Esophagus muscularis mucosa (tissue), 4 donors: ENCODE measurements at regions not wholly inside any gene's neighbourhood (a gene's known extent, or its start where the extent isn't known, plus 50 kb on each side); places are given as distances from the start of the nearest gene placed in this dataset.

Experiments used
- DNase-seq: peaks from one replicate; pipeline ENCODE4 v3.0.0-alpha.2; 2017; ENCODE audit errors: extremely low spot score
- H3K27ac ChIP-seq, 4 donors: fragments of 200-600 bp; sonication (generic); replicated peaks in 1 of 4; 1 replicate in 3 of 4; 2 replicates in 1 of 4; pipeline ENCODE4 v1.5.1; 2016 to 2019; ENCODE audit warnings: mild to moderate bottlenecking in 1 of 4
- H3K27me3 ChIP-seq, 4 donors: fragments of 200-600 bp; sonication (generic); one replicate each; pipeline versions ENCODE4 v1.5.1 to v1.6.0; 2016 to 2019
- H3K36me3 ChIP-seq, 4 donors: fragments of 200-600 bp; sonication (generic); one replicate each; pipeline ENCODE4 v1.5.1; 2016 to 2019
- H3K4me1 ChIP-seq, 4 donors: fragments of 200-600 bp; sonication (generic); one replicate each; pipeline ENCODE4 v1.5.1; 2016 to 2019
- H3K4me3 ChIP-seq, 4 donors: fragments of 200-600 bp; sonication (generic); 1 replicate in 2 of 4; 2 replicates in 2 of 4; pipeline ENCODE4 v1.5.1; 2016 to 2019; ENCODE audit warnings: mild to moderate bottlenecking in 4 of 4, moderate library complexity in 1 of 4
- H3K9me3 ChIP-seq, 4 donors: fragments of 200-600 bp; sonication (generic); 1 replicate in 3 of 4; 2 replicates in 1 of 4; pipeline ENCODE4 v1.5.1; 2016 to 2019
- CTCF ChIP-seq, 3 experiments: fragments of 200-600 bp in 2 of 3; fragments of 450-650 bp in 1 of 3; sonication (generic) in 2 of 3; IDR thresholded peaks; one replicate each; pipeline ENCODE4 v1.5.1; 2017 to 2019; ENCODE audit warnings: antibody characterized with exemption in 3 of 3, mild to moderate bottlenecking in 2 of 3, moderate library complexity in 1 of 3
- EP300 ChIP-seq: sonication (generic); formaldehyde crosslinking; IDR thresholded peaks from one replicate; pipeline ENCODE4 v1.6.1; 2017; ENCODE audit warnings: antibody characterized with exemption
- POLR2A ChIP-seq: fragments of 450-650 bp; IDR thresholded peaks from one replicate; pipeline ENCODE4 v1.6.1; 2017; ENCODE audit warnings: antibody characterized with exemption, moderate library complexity, mild to moderate bottlenecking, low read depth
- POLR2AphosphoS5 ChIP-seq, 2 donors: sonication (generic); formaldehyde crosslinking; IDR thresholded peaks; one replicate each; pipeline ENCODE4 v1.6.1; 2017; ENCODE audit warnings: antibody characterized with exemption in 2 of 2
- WGBS: methylation state at CpG from one replicate; pipeline ENCODE4 v1.1.5; 2018; 5-methylcytosine and 5-hydroxymethylcytosine counted together
- intact Hi-C: fragments of 100-400 bp; cut with DNase I; formaldehyde crosslinking; loops from one replicate; pipeline ENCODE4 v1.15.1; 2023

DNA sequence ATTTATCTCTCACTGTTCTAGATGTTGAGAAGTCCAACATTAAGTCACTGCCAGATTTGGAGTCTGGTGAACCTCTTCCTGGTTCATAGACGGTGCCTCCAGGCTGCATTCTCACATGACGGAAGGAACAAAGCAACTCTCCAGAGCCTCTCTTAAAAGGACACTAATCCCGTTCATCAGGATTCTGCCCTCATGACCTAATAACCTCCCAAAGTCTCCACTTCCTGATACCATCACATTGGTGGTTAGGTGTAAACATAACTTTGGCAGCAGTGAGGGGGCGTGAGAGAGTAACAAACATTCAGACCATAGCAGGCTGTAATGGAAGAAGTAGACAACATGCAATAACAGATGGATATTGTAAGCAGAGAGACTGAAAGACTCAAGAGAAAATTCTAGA is 388.6 kb downstream of the PDHA2 start:
- no peak for DNase-seq
- Histone ChIP-seq H3K4me1 (no peaks in the 10 kb centered on the region), H3K4me3 (no peak overlapping the region), H3K27me3 (no peaks in the 10 kb centered on the region), H3K36me3 (no peaks in the 10 kb centered on the region), H3K27ac (no peak overlapping the region), H3K9me3 (peaks cover 0 to 3% (median 1%) of the 10 kb centered on the region in 4 donors)
- intact Hi-C loops = no loop called here
- WGBS = 76% methylated on average over 4 of the region's 4 CpGs
- TF ChIP-seq POLR2AphosphoS5 (IDR thresholded peaks at IDR 0.05) (no peak), EP300 (no peak), CTCF (IDR thresholded peaks at IDR 0.05) (no peak), POLR2A (no peak)

DNA sequence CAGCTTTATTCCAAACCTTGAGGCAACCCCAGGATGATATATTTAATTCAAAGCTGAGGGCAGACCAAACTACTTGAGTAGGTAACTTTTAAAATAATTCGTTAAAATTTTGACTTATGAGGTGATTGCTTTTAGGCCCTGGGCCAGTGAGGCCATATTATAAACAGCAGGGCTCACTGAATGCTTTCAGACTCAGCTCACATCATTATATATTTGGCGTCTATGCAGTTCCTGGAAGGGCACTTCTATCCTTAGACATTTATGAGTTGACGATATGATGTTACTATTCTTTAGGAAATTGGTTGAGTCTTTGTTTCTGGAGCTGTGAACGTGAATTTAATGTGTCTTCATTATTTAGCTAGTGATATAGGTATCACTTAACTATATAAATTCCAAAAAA is 400.1 kb downstream of the PDHA2 start:
- Histone ChIP-seq H3K4me1 (no peaks in the 10 kb centered on the region), H3K36me3 (no peaks in the 10 kb centered on the region), H3K4me3 (no peak overlapping the region), H3K27ac (no peak overlapping the region), H3K27me3 (no peaks in the 10 kb centered on the region), H3K9me3 (peaks cover 0 to 14% (median 4%) of the 10 kb centered on the region in 4 donors)
- no peak for TF ChIP-seq POLR2AphosphoS5 (IDR thresholded peaks at IDR 0.05)
- no peak for TF ChIP-seq EP300
- no peak for DNase-seq
- intact Hi-C loops = no loop called here
- 46% methylated on average over 4 of the region's 4 CpGs for WGBS

DNA sequence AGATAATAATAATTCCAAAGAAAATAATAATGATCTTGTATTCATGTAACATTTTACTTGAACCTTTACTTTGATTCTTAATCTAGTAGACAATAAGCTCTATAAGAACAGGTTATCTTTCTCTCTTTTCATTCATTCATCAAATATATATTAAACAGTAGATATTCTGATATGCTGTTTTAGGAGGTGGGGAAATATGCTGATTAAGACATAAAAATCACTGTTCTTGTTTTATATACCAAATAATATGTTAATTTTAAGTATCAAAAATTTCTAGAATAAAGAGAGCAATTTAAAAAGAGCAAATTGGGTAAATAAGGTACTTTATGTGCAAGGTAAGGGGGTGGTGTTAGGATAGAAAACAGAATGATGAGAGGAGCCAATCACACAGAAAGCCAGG is 401.9 kb downstream of the PDHA2 start:
- no peak overlapping the region for H3K4me3 ChIP-seq
- TF ChIP-seq EP300 (no peak), POLR2A (no peak), POLR2AphosphoS5 (IDR thresholded peaks at IDR 0.05) (no peak)
- H3K36me3 ChIP-seq = no peaks in the 10 kb centered on the region
- H3K4me1 ChIP-seq = no peaks in the 10 kb centered on the region
- peaks cover 0 to 8% (median 3%) of the 10 kb centered on the region in 4 donors for H3K9me3 ChIP-seq
- H3K27ac ChIP-seq = no peak overlapping the region
- DNase-seq = no peak
- intact Hi-C loops = no loop called here
- no peaks in the 10 kb centered on the region for H3K27me3 ChIP-seq

DNA sequence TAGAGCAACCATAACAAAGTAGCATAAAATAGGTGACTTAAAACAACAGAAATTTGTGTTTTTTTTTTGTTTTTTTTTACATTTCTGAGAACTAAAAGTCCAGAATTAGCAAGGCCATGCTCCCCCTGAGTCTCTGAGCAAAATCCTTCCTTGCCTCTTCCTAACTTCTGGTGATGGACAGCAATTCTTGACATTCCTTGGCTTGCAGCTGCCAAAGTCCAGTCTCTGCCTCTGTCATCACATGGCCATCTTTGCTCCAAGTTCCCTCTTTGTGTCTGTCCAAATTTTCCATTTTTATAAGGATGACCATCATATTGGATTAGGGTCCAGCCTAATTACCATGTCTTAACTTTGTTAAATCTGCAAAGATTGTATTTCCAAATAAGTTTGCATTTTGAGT is 407.2 kb downstream of the PDHA2 start:
- H3K27ac ChIP-seq = no peak overlapping the region
- no peaks in the 10 kb centered on the region for H3K4me1 ChIP-seq
- no peaks in the 10 kb centered on the region for H3K27me3 ChIP-seq
- no peak for DNase-seq
- no peak for TF ChIP-seq POLR2A
- TF ChIP-seq POLR2AphosphoS5 (IDR thresholded peaks at IDR 0.05) = no peak
- TF ChIP-seq CTCF (IDR thresholded peaks at IDR 0.05) = no peak
- TF ChIP-seq EP300 = no peak
- no peaks in the 10 kb centered on the region for H3K9me3 ChIP-seq
- intact Hi-C loops = no loop called here
- no peak overlapping the region for H3K4me3 ChIP-seq
- no peaks in the 10 kb centered on the region for H3K36me3 ChIP-seq

DNA sequence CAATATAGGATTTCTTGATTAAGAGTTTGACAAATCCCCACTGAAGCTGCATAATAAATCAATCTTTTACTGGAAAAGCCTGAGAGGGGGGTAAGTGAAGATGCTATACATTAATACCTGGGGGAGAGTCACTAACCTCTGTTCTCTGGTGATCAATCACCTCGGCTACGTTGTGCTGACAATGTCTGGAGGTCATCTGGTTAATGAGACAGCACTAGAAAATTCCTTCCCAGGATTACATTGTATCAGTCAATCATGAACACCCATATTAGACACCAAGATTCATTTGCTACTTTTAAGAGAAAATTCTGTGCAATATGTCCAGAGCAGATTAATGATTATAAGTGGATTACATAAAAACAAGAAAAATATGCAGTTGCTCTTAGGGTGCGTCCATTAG is 408.3 kb downstream of the PDHA2 start:
- Histone ChIP-seq H3K36me3 (no peaks in the 10 kb centered on the region), H3K4me1 (no peaks in the 10 kb centered on the region), H3K4me3 (no peak overlapping the region), H3K9me3 (no peaks in the 10 kb centered on the region), H3K27me3 (no peaks in the 10 kb centered on the region), H3K27ac (no peak overlapping the region)
- DNase-seq = no peak
- intact Hi-C loops = no loop called here
- TF ChIP-seq POLR2AphosphoS5 (IDR thresholded peaks at IDR 0.05) (no peak), CTCF (IDR thresholded peaks at IDR 0.05) (no peak), EP300 (no peak), POLR2A (no peak)
- 46% methylated on average over 3 of the region's 3 CpGs for WGBS

- TF ChIP-seq POLR2A (no peak), CTCF (IDR thresholded peaks at IDR 0.05) (no peak)
- Histone ChIP-seq H3K27me3 (no peaks in the 10 kb centered on the region), H3K36me3 (no peaks in the 10 kb centered on the region), H3K4me3 (no peak overlapping the region), H3K9me3 (no peaks in the 10 kb centered on the region), H3K4me1 (no peaks in the 10 kb centered on the region), H3K27ac (no peak overlapping the region)
- 52% methylated on average over 2 of the region's 2 CpGs for WGBS
- DNase-seq = no peak
- intact Hi-C loops = no loop called here
These were observed 420.3 kb downstream of the PDHA2 start for GRCh38 chr4:96260064-96260682.
